Lung (tissue), 11 donors: ENCODE measurements at regions not wholly inside any gene's neighbourhood (a gene's known extent, or its start where the extent isn't known, plus 50 kb on each side); places are given as distances from the start of the nearest gene placed in this dataset.

ENCODE experiments used
- ATAC-seq: fragments of 200-7000 bp; cut with Tn5 transposase; one replicate; pipeline ENCODE4 v1.9.1; 2020; ENCODE audit warnings: moderate number of reproducible peaks; ENCODE audit not compliant: insufficient read depth, low FRiP score
- DNase-seq, 3 donors: peaks; one replicate each; pipeline ENCODE4 v3.0.0-alpha.2; 2013 to 2017
- H3K27ac ChIP-seq, 2 donors: one replicate each; pipeline ENCODE4 v1.5.1; 2013; ENCODE audit warnings: mild to moderate bottlenecking in 2 of 2, moderate library complexity in 2 of 2, control low read depth in 1 of 2, inconsistent platforms in 1 of 2, low read depth in 1 of 2, low read length in 1 of 2
- H3K27me3 ChIP-seq, 3 donors: one replicate each; pipeline ENCODE4 v1.5.1; 2013; ENCODE audit warnings: low read length in 2 of 3; ENCODE audit not compliant: control insufficient read depth in 3 of 3, insufficient read depth in 3 of 3
- H3K36me3 ChIP-seq, 4 donors: one replicate each; pipeline ENCODE4 v1.5.1; 2013; ENCODE audit warnings: low read length in 4 of 4, mild to moderate bottlenecking in 1 of 4, moderate library complexity in 1 of 4; ENCODE audit not compliant: control insufficient read depth in 4 of 4, insufficient read depth in 4 of 4
- H3K4me1 ChIP-seq, 5 donors: one replicate each; pipeline ENCODE4 v1.5.1; 2013; ENCODE audit warnings: low read length in 5 of 5, mild to moderate bottlenecking in 2 of 5, moderate library complexity in 1 of 5; ENCODE audit not compliant: control insufficient read depth in 5 of 5, insufficient read depth in 5 of 5
- H3K4me3 ChIP-seq: one replicate; pipeline ENCODE4 v1.5.1; 2013; ENCODE audit warnings: mild to moderate bottlenecking, control low read depth, moderate library complexity
- H3K9ac ChIP-seq, 2 donors: one replicate each; pipeline ENCODE4 v1.5.1; 2013; ENCODE audit warnings: low read length in 2 of 2, control low read depth in 1 of 2; ENCODE audit not compliant: insufficient read depth in 1 of 2
- H3K9me3 ChIP-seq, 4 donors: one replicate each; pipeline ENCODE4 v1.5.1; 2013; ENCODE audit warnings: low read length in 3 of 4, mild to moderate bottlenecking in 1 of 4, moderate library complexity in 1 of 4; ENCODE audit not compliant: control insufficient read depth in 4 of 4, insufficient read depth in 3 of 4
- WGBS, 2 donors: extraction: QIAGEN DNeasy Blood & Tissue Kit; methylation state at CpG; one replicate each; pipeline ENCODE4 v1.1.7; 2013; 5-methylcytosine and 5-hydroxymethylcytosine counted together
- TF ChIP-seq, protein P1 (sequence below): IDR thresholded peaks from 2 replicates; pipeline ENCODE4 v1.5.1; 2012; ENCODE audit warnings: mild to moderate bottlenecking; ENCODE audit errors: control extremely low read depth, extremely low read depth
- donor health status: control.
- donor health status: control.
- donor health status: Bipolar disorder and iron deficiency.
- donor health status: healthy.
- donor health status: DM: yes; HTN: yes; CAD: no.

DNA sequence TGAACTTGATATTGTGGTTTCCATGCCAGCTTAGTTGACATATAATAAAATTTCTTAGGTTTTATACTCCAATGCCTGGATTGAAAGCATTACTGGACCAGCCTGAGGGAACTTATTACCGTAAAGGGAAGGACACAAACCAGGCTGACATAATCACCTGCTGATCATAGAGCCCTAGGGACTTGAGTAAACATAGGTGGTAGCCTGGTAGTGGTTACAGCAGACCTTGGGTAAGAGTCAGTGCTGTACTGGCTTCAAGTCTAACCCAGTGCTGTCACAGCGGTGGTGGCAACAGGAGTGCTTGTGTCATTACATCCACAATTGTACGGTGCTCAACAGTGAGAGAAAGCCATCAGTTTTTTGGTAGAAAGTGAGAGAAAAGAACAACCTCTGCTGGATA lies 122.1 kb downstream of the KDM5D start:
- no peak for ATAC-seq
- Histone ChIP-seq H3K4me1 (no peaks in the 10 kb centered on the region), H3K9me3 (no peaks in the 10 kb centered on the region), H3K27ac (no peak overlapping the region), H3K9ac (no peak overlapping the region), H3K36me3 (no peaks in the 10 kb centered on the region), H3K4me3 (no peak overlapping the region), H3K27me3 (no peaks in the 10 kb centered on the region)
- TF ChIP-seq, protein P1, sequence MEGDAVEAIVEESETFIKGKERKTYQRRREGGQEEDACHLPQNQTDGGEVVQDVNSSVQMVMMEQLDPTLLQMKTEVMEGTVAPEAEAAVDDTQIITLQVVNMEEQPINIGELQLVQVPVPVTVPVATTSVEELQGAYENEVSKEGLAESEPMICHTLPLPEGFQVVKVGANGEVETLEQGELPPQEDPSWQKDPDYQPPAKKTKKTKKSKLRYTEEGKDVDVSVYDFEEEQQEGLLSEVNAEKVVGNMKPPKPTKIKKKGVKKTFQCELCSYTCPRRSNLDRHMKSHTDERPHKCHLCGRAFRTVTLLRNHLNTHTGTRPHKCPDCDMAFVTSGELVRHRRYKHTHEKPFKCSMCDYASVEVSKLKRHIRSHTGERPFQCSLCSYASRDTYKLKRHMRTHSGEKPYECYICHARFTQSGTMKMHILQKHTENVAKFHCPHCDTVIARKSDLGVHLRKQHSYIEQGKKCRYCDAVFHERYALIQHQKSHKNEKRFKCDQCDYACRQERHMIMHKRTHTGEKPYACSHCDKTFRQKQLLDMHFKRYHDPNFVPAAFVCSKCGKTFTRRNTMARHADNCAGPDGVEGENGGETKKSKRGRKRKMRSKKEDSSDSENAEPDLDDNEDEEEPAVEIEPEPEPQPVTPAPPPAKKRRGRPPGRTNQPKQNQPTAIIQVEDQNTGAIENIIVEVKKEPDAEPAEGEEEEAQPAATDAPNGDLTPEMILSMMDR, result no peak
- WGBS, 2 donors, result 65% methylated on average over 3 of the region's 3 CpGs; no CpG with 5 or more reads in 1 of the 2 donors
- no peak for DNase-seq

DNA sequence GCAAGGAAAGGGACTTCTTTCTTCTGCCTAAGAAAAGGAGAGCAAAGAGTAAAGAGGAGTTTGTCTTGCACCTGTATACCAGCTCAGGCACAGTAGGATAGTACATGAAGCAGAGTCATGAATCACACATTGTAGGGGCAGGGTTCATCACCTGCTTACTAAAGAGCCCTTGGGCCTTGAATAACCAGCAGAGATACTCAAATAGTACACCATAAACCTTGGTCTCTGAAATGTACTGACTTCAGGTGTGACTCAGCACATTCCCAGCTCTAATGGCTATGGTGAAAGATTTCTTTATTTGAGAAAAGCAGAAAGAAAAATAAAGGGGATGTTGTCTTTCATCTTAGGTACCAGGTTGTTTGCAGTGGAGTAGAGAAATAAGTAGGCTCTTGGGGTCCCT lies 122.8 kb downstream of the KDM5D start:
- DNase-seq, result no peak
- Histone ChIP-seq H3K9ac (no peak overlapping the region), H3K4me1 (no peaks in the 10 kb centered on the region), H3K4me3 (no peak overlapping the region), H3K9me3 (no peaks in the 10 kb centered on the region), H3K36me3 (no peaks in the 10 kb centered on the region), H3K27me3 (no peaks in the 10 kb centered on the region), H3K27ac (no peak overlapping the region)
- ATAC-seq, result no peak
- TF ChIP-seq, protein P1, result no peak

DNA sequence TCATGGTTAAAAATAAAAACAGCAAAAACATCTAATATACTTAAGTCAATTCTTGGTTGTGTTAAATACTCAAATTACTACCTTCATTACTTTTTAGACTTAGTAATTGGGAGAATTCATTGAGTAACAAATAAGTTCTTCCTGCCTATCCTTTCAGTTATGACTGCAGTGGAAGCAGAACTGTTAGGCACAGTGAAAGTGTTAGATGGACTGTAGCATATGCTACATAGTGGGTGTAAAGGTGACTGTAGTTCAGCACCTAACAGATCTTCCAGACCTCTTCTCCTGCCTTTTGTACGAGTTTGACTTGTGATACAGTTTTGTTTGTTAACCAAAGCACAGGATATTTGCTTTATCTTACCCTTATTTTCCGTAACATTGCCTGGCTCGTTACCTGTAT lies 143.4 kb downstream of the KDM5D start:
- Histone ChIP-seq H3K9me3 (no peaks in the 10 kb centered on the region), H3K36me3 (peaks cover 0 to 3% (median 0%) of the 10 kb centered on the region in 4 donors), H3K27ac (no peak overlapping the region), H3K4me3 (no peak overlapping the region), H3K9ac (no peak overlapping the region), H3K27me3 (no peaks in the 10 kb centered on the region), H3K4me1 (no peaks in the 10 kb centered on the region)
- 93% methylated on average over 3 of the region's 3 CpGs; no CpG with 5 or more reads in 1 of the 2 donors for WGBS, 2 donors
- TF ChIP-seq, protein P1, result no peak
- ATAC-seq (no peak), DNase-seq (no peak)

DNA sequence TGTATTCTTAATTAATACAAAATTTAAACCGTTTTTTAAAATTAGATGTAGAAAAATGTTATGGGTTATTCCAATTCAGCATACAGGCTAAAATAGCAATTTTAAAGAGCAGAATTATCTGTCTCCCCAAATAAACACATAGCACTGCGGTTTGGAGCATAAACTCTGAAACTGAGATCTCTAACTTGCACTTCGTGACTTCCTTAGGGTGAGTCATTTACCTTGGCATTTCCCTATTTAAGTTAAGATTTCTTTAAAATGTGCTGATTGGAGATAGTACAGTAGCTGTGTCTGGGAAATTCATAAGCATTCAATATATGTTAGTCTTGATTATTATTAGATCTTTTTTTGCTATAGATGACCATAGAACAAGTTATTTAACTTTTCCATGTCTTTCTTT lies 143.8 kb downstream of the KDM5D start:
- Histone ChIP-seq H3K36me3 (peaks cover 0 to 3% (median 0%) of the 10 kb centered on the region in 4 donors), H3K9me3 (no peaks in the 10 kb centered on the region), H3K27me3 (no peaks in the 10 kb centered on the region), H3K27ac (no peak overlapping the region), H3K4me3 (no peak overlapping the region), H3K4me1 (no peaks in the 10 kb centered on the region), H3K9ac (no peak overlapping the region)
- WGBS, 2 donors, result 87% methylated on average over 3 of the region's 3 CpGs; no CpG with 5 or more reads in 1 of the 2 donors
- TF ChIP-seq, protein P1, result no peak
- DNase-seq (no peak), ATAC-seq (no peak)
